Activated T-helper 1 cell treated with anti-CD3 and anti-CD28 coated beads, Interleukin-2, amount 50 U/mL, for 16 hours (primary cell): ENCODE measurements at regions not wholly inside any gene's neighbourhood (a gene's known extent, or its start where the extent isn't known, plus 50 kb on each side); places are given as distances from the start of the nearest gene placed in this dataset.

Experiments used
- DNase-seq, 2 donors: peaks; one replicate each; pipeline ENCODE4 v3.0.0-alpha.2; 2020; ENCODE audit warnings: low read depth in 1 of 2, low spot score in 1 of 2

- DNase-seq = no peak
These were observed 400.8 kb downstream of the CDH26 start for GRCh38 chr20:60359010-60359409.

GRCh38 chr20:60361761-60362395 is 403.7 kb downstream of the CDH26 start:
- DNase-seq = no peak

- DNase-seq = no peak
These were observed 404.3 kb downstream of the CDH26 start for GRCh38 chr20:60362531-60362930.

GRCh38 chr20:60363698-60364097 is 405.5 kb downstream of the CDH26 start:
- DNase-seq = no peak

GRCh38 chr20:60365064-60365666 is 406.9 kb downstream of the CDH26 start:
- DNase-seq = no peak

- no peak for DNase-seq
These were observed 407.7 kb downstream of the CDH26 start for GRCh38 chr20:60365882-60366281.

- DNase-seq = no peak
These were observed 413.2 kb downstream of the CDH26 start for GRCh38 chr20:60371384-60371783.

- DNase-seq = no peak
These were observed 414.1 kb downstream of the CDH26 start for GRCh38 chr20:60372275-60372674.

- DNase-seq = no peak
These were observed 414.6 kb downstream of the CDH26 start for GRCh38 chr20:60372822-60373221.

GRCh38 chr20:60378620-60379019 is 420.4 kb downstream of the CDH26 start:
- no peak for DNase-seq

GRCh38 chr20:60381643-60382400 is 423.6 kb downstream of the CDH26 start:
- no peak for DNase-seq

GRCh38 chr20:60389441-60389840 is 431.2 kb downstream of the CDH26 start:
- no peak for DNase-seq

GRCh38 chr20:60389882-60390281 is 431.7 kb downstream of the CDH26 start:
- DNase-seq = no peak

- no peak for DNase-seq
These were observed 437.8 kb downstream of the CDH26 start for GRCh38 chr20:60395991-60396390.

GRCh38 chr20:60400567-60400966 is 442.3 kb downstream of the CDH26 start:
- DNase-seq = no peak

GRCh38 chr20:60402189-60403058 is 444.2 kb downstream of the CDH26 start:
- DNase-seq = no peak

GRCh38 chr20:60403105-60403741 is 445.0 kb downstream of the CDH26 start:
- no peak for DNase-seq

GRCh38 chr20:60407011-60407771 is 449.0 kb downstream of the CDH26 start:
- no peak for DNase-seq

- DNase-seq = no peak
These were observed 449.7 kb downstream of the CDH26 start for GRCh38 chr20:60407938-60408337.

- no peak for DNase-seq
These were observed 450.2 kb downstream of the CDH26 start for GRCh38 chr20:60408435-60408834.
